Liver (tissue), 8 donors: ENCODE measurements at regions not wholly inside any gene's neighbourhood (a gene's known extent, or its start where the extent isn't known, plus 50 kb on each side); places are given as distances from the start of the nearest gene placed in this dataset.

ENCODE experiments used
- DNase-seq: peaks from one replicate; pipeline ENCODE4 v3.0.0-alpha.2; 2017; ENCODE audit warnings: low spot score
- H3K27ac ChIP-seq, 2 donors: one replicate each; pipeline ENCODE4 v1.7.0; 2013; ENCODE audit warnings: inconsistent platforms in 2 of 2, low read length in 2 of 2, control low read depth in 1 of 2, low read depth in 1 of 2, mild to moderate bottlenecking in 1 of 2
- H3K27me3 ChIP-seq, 4 donors: one replicate each; pipeline versions ENCODE4 v1.6.1 to v1.7.0; 2013; ENCODE audit warnings: low read length in 3 of 4, inconsistent platforms in 1 of 4, mild to moderate bottlenecking in 1 of 4, moderate library complexity in 1 of 4; ENCODE audit not compliant: control insufficient read depth in 4 of 4, insufficient read depth in 4 of 4
- H3K36me3 ChIP-seq, 4 donors: one replicate each; pipeline versions ENCODE4 v1.6.1 to v1.7.0; 2013; ENCODE audit warnings: low read length in 3 of 4, mild to moderate bottlenecking in 3 of 4, low read depth in 1 of 4, moderate library complexity in 1 of 4; ENCODE audit not compliant: control insufficient read depth in 4 of 4, insufficient read depth in 3 of 4
- H3K4me1 ChIP-seq, 4 donors: one replicate each; pipeline versions ENCODE4 v1.6.1 to v1.7.0; 2013; ENCODE audit warnings: low read length in 3 of 4, mild to moderate bottlenecking in 3 of 4, moderate library complexity in 1 of 4; ENCODE audit not compliant: control insufficient read depth in 4 of 4, insufficient read depth in 4 of 4
- H3K4me3 ChIP-seq, 3 donors: one replicate each; pipeline versions ENCODE4 v1.6.1 to v1.7.0; 2013; ENCODE audit warnings: low read length in 3 of 3, control low read depth in 1 of 3, low read depth in 1 of 3, mild to moderate bottlenecking in 1 of 3
- H3K9ac ChIP-seq, 2 donors: one replicate each; pipeline ENCODE4 v1.7.0; 2013; ENCODE audit warnings: low read length in 2 of 2, mild to moderate bottlenecking in 2 of 2, moderate library complexity in 2 of 2, control low read depth in 1 of 2, low read depth in 1 of 2
- H3K9me3 ChIP-seq, 4 donors: one replicate each; pipeline versions ENCODE4 v1.6.1 to v1.7.0; 2013; ENCODE audit warnings: low read length in 3 of 4; ENCODE audit not compliant: control insufficient read depth in 4 of 4
- ATF3 ChIP-seq: IDR thresholded peaks from 2 replicates; pipeline ENCODE4 v1.6.1; 2016; ENCODE audit warnings: antibody characterized with exemption
- CTCF ChIP-seq: fragments of 150-350 bp; IDR thresholded peaks from 2 replicates; pipeline ENCODE4 v1.5.1; 2017; ENCODE audit warnings: improper control_type of control experiment, low read depth, low read length; ENCODE audit not compliant: missing input control
- EGR1 ChIP-seq, 2 donors: IDR thresholded peaks; 2 replicates each; pipeline ENCODE4 v1.6.1; 2016 to 2018; ENCODE audit warnings: antibody characterized with exemption in 2 of 2, low read depth in 2 of 2
- FOXA1 ChIP-seq: IDR thresholded peaks from 2 replicates; pipeline ENCODE4 v1.6.1; 2016; ENCODE audit warnings: antibody characterized with exemption
- FOXA2 ChIP-seq: IDR thresholded peaks from 2 replicates; pipeline ENCODE4 v1.6.1; 2016; ENCODE audit warnings: antibody characterized with exemption
- GABPA ChIP-seq, 2 donors: IDR thresholded peaks in 1 of 2; conservative IDR thresholded peaks in 1 of 2; 2 replicates each; pipeline ENCODE4 v1.6.1; 2016; ENCODE audit warnings: antibody characterized with exemption in 2 of 2, mild to moderate bottlenecking in 1 of 2, moderate library complexity in 1 of 2
- HNF4A ChIP-seq, 2 donors: conservative IDR thresholded peaks; 2 replicates each; pipeline ENCODE4 v1.6.1; 2016; ENCODE audit warnings: antibody characterized with exemption in 2 of 2, mild to moderate bottlenecking in 2 of 2
- HNF4G ChIP-seq: IDR thresholded peaks from 2 replicates; pipeline ENCODE4 v1.6.1; 2016; ENCODE audit warnings: antibody characterized with exemption
- JUND ChIP-seq, 2 donors: IDR thresholded peaks; 2 replicates each; pipeline ENCODE4 v1.6.1; 2016; ENCODE audit warnings: antibody characterized with exemption in 2 of 2
- MAX ChIP-seq: IDR thresholded peaks from 2 replicates; pipeline ENCODE4 v1.6.1; 2016; ENCODE audit warnings: antibody characterized with exemption
- NR2F2 ChIP-seq: IDR thresholded peaks from 2 replicates; pipeline ENCODE4 v1.6.1; 2016; ENCODE audit warnings: antibody characterized with exemption
- RAD21 ChIP-seq, 2 donors: IDR thresholded peaks; 2 replicates each; pipeline ENCODE4 v1.6.1; 2016; ENCODE audit warnings: antibody characterized with exemption in 2 of 2, mild to moderate bottlenecking in 2 of 2
- REST ChIP-seq: IDR thresholded peaks from 2 replicates; pipeline ENCODE4 v1.6.1; 2016; ENCODE audit warnings: antibody characterized with exemption, mild to moderate bottlenecking
- RXRA ChIP-seq, 2 donors: IDR thresholded peaks; 2 replicates each; pipeline ENCODE4 v1.6.1; 2017 to 2018; ENCODE audit warnings: antibody characterized with exemption in 2 of 2, mild to moderate bottlenecking in 1 of 2
- SP1 ChIP-seq: IDR thresholded peaks from 2 replicates; pipeline ENCODE4 v1.6.1; 2018; ENCODE audit warnings: antibody characterized with exemption, mild to moderate bottlenecking
- TAF1 ChIP-seq: conservative IDR thresholded peaks from 2 replicates; pipeline ENCODE4 v1.6.1; 2016; ENCODE audit warnings: antibody characterized with exemption, mild to moderate bottlenecking
- YY1 ChIP-seq: IDR thresholded peaks from 2 replicates; pipeline ENCODE4 v1.6.1; 2016; ENCODE audit warnings: antibody characterized with exemption, mild to moderate bottlenecking
- WGBS: extraction: QIAGEN DNeasy Blood & Tissue Kit; methylation state at CpG from one replicate; pipeline ENCODE4 v1.1.7; 2013; 5-methylcytosine and 5-hydroxymethylcytosine counted together
- donor health status: healthy.
- donor health status: healthy.
- donor health status: healthy.
- donor health status: healthy.
- donor health status: healthy.

- DNase-seq = no peak
- no peak overlapping the region for H3K27ac ChIP-seq
- H3K27me3 ChIP-seq = no peaks in the 10 kb centered on the region
- no peaks in the 10 kb centered on the region for H3K36me3 ChIP-seq
- no peaks in the 10 kb centered on the region for H3K4me1 ChIP-seq
- no peak overlapping the region for H3K4me3 ChIP-seq
- no peak overlapping the region for H3K9ac ChIP-seq
- H3K9me3 ChIP-seq = no peaks in the 10 kb centered on the region
- 81% methylated on average over 15 of the region's 15 CpGs for WGBS
- TF ChIP-seq EGR1 (IDR thresholded peaks at IDR 0.05; ENCODE audit: low read depth in 2 of 2) = no peak
- no peak for TF ChIP-seq NR2F2
- no peak for TF ChIP-seq RAD21 (IDR thresholded peaks at IDR 0.05)
- no peak for TF ChIP-seq CTCF
- no peak for TF ChIP-seq RXRA (IDR thresholded peaks at IDR 0.05)
- no peak for TF ChIP-seq ATF3
- TF ChIP-seq YY1 = no peak
- no peak for TF ChIP-seq MAX
- TF ChIP-seq FOXA1 = no peak
- no peak for TF ChIP-seq GABPA (IDR thresholded peaks at IDR 0.05 in 1 of 2, conservative IDR thresholded peaks at IDR 0.05 in 1 of 2)
- no peak for TF ChIP-seq SP1
- no peak for TF ChIP-seq HNF4G
- no peak for TF ChIP-seq HNF4A (conservative IDR thresholded peaks at IDR 0.05)
- TF ChIP-seq FOXA2 = no peak
- TF ChIP-seq JUND (IDR thresholded peaks at IDR 0.05) = no peak
Measured at GRCh38 chr4:3685081-3685645, 81.0 kb upstream of the ADRA2C start.

GRCh38 chr4:3684546-3684945, 81.6 kb upstream of the ADRA2C start:
- no peak overlapping the region for H3K9ac ChIP-seq
- TF ChIP-seq RAD21 (IDR thresholded peaks at IDR 0.05) = no peak
- no peak for TF ChIP-seq TAF1
- no peak for TF ChIP-seq REST
- TF ChIP-seq GABPA (IDR thresholded peaks at IDR 0.05 in 1 of 2, conservative IDR thresholded peaks at IDR 0.05 in 1 of 2) = no peak
- TF ChIP-seq JUND (IDR thresholded peaks at IDR 0.05) = no peak
- no peak for TF ChIP-seq CTCF
- TF ChIP-seq NR2F2 = no peak
- TF ChIP-seq FOXA2 = no peak
- no peaks in the 10 kb centered on the region for H3K36me3 ChIP-seq
- no peaks in the 10 kb centered on the region for H3K4me1 ChIP-seq
- WGBS = 87% methylated on average over 8 of the region's 8 CpGs
- no peaks in the 10 kb centered on the region for H3K27me3 ChIP-seq
- no peaks in the 10 kb centered on the region for H3K9me3 ChIP-seq
- H3K4me3 ChIP-seq = no peak overlapping the region
- H3K27ac ChIP-seq = no peak overlapping the region
- DNase-seq = no peak
